ENCODE measurements at regions not wholly inside any gene's neighbourhood (a gene's known extent, or its start where the extent isn't known, plus 50 kb on each side); places are given as distances from the start of the nearest gene placed in this dataset.

DNA sequence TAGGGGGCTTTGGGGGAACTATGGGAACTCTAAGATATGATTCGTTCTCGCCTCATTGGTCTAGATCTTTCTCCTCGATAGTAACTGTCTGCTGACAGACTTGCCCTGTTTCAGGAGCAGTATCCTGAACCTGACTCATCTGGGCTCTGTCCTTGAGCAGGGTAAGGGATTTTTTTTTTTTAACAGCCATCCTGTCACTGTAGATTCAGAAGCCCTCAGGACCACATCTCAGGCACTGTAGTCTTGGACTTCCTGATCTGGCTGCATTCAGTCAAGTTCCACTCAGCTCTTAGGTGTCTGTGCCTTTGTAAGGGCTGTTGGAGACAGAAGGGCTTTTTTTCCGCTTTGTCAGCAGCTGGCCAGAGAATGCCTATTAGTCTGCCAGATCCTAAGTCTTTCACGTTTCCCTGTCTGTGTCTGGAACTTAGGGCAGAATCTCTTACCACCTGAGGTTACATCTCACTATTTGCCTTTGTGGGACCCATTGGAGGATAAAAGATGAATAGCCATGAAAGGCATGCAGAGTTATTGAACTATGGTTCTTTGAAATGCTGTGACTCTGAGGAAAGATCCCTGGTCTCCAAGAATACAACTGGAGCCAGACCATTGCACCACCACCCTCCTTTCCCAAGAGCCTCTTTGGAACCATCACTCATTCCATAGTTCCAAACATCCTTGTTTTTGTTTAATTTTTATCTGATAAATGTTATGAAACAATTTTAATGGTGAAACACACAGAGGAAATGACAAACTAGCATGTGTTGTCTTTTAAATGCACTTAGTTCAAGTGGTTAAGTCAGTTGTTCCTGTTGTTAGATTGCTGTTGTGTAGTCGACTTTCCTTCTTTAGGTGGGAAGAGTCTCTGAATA is 49.7 kb upstream of the MACF1 start:
- intact Hi-C loops (cut with micrococcal nuclease) = no loop called here
- peaks cover 12% of the 10 kb centered on the region for H3K27me3 Mint-ChIP-seq
- H3K9me3 Mint-ChIP-seq = no peaks in the 10 kb centered on the region
- peaks cover 7% of the 10 kb centered on the region for H3K4me1 Mint-ChIP-seq
- no peak overlapping the region for H3K27ac Mint-ChIP-seq
- no peak overlapping the region for H3K4me3 Mint-ChIP-seq
- DNase-seq = no peak
- no peaks in the 10 kb centered on the region for H3K36me3 Mint-ChIP-seq (ENCODE audit: low read depth)
